ENCODE measurements at regions not wholly inside any gene's neighbourhood (a gene's known extent, or its start where the extent isn't known, plus 50 kb on each side); places are given as distances from the start of the nearest gene placed in this dataset.
"Not testable (repeated sequence)": the region's sequence is repeated elsewhere in the genome, so short reads cannot be mapped to it uniquely, and the experiment has no call there.

DNA sequence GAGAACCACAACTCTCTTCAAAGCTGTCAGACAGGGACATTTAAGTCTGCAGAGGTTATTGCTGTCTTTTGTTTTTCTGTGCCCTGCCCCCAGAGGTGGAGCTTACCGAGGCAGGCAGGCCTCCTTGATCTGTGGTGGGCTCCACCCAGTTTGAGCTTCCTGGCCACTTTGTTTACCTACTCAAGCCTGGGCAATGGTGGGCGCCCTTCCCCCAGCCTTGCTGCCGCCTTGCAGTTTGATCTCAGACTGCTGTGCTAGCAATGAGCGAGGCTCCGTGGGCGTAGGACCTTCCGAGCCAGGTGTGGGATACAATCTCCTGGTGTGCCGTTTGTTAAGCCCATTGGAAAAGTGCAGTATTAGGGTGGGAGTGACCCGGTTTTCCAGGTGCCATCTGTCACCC is 822.1 kb downstream of the KCNMA1 start:
- H3K36me3 ChIP-seq (ENCODE audit: insufficient read depth, low read length, poor library complexity, severe bottlenecking); POLR2A ChIA-PET (ENCODE audit: low non-redundant PET); BruUV-seq (replicated peaks); H3K4me1 ChIP-seq (ENCODE audit: insufficient read depth, low read length, poor library complexity, severe bottlenecking); CTCF ChIA-PET; DNase-seq (ENCODE audit: low spot score); H3K27me3 ChIP-seq (replicated peaks; ENCODE audit: insufficient read depth, low read depth, low read length, poor library complexity); H3K27ac ChIP-seq (ENCODE audit: low read depth, low read length, poor library complexity, severe bottlenecking); H3K4me3 ChIP-seq (ENCODE audit: low read depth, low read length, poor library complexity, severe bottlenecking); H3K9me3 ChIP-seq (ENCODE audit: low read depth, low read length, poor library complexity, severe bottlenecking); intact Hi-C loops (cut with micrococcal nuclease; ENCODE audit: unreplicated experiment): not testable (repeated sequence)

DNA sequence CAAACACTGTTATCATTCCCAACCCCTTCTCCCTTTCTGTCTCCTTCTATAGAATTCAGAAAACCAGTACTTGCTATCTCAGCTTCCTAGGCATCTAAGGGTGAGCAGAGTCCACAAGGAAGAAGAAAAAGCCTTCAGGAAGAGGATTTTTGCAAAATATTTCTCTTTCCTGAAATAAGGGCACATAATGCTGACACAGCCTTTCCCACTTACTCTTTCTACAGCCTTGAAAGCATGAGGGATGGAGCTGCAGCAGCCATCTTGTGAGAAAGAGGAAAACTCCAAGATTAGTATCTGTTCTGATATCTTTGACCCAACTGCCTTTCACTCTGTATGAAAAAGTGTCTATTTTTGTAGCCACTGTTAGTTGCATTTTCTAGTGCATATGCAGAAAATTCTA is 826.2 kb downstream of the KCNMA1 start:
- Histone ChIP-seq H3K9me3 (ENCODE audit: low read depth, low read length, poor library complexity, severe bottlenecking) (no peaks in the 10 kb centered on the region), H3K27ac (ENCODE audit: low read depth, low read length, poor library complexity, severe bottlenecking) (no peak overlapping the region), H3K4me1 (ENCODE audit: insufficient read depth, low read length, poor library complexity, severe bottlenecking) (no peaks in the 10 kb centered on the region), H3K27me3 (replicated peaks; ENCODE audit: insufficient read depth, low read depth, low read length, poor library complexity) (no peaks in the 10 kb centered on the region), H3K36me3 (ENCODE audit: insufficient read depth, low read length, poor library complexity, severe bottlenecking) (no peaks in the 10 kb centered on the region), H3K4me3 (ENCODE audit: low read depth, low read length, poor library complexity, severe bottlenecking) (no peak overlapping the region)
- no TSS peak for BruUV-seq (replicated peaks)
- POLR2A ChIA-PET (ENCODE audit: low non-redundant PET): no interaction called here
- DNase-seq (ENCODE audit: low spot score): no peak
- no peak for TF ChIP-seq EZH2 (IDR thresholded peaks at IDR 0.05; ENCODE audit: borderline replicate concordance, low read depth, low read length, poor library complexity, severe bottlenecking)
- TF ChIP-seq, protein P1, sequence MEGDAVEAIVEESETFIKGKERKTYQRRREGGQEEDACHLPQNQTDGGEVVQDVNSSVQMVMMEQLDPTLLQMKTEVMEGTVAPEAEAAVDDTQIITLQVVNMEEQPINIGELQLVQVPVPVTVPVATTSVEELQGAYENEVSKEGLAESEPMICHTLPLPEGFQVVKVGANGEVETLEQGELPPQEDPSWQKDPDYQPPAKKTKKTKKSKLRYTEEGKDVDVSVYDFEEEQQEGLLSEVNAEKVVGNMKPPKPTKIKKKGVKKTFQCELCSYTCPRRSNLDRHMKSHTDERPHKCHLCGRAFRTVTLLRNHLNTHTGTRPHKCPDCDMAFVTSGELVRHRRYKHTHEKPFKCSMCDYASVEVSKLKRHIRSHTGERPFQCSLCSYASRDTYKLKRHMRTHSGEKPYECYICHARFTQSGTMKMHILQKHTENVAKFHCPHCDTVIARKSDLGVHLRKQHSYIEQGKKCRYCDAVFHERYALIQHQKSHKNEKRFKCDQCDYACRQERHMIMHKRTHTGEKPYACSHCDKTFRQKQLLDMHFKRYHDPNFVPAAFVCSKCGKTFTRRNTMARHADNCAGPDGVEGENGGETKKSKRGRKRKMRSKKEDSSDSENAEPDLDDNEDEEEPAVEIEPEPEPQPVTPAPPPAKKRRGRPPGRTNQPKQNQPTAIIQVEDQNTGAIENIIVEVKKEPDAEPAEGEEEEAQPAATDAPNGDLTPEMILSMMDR (conservative IDR thresholded peaks at IDR 0.05; ENCODE audit: low read depth, low read length): no peak
- intact Hi-C loops (cut with micrococcal nuclease; ENCODE audit: unreplicated experiment): no loop called here
- CTCF ChIA-PET: no interaction called here

DNA sequence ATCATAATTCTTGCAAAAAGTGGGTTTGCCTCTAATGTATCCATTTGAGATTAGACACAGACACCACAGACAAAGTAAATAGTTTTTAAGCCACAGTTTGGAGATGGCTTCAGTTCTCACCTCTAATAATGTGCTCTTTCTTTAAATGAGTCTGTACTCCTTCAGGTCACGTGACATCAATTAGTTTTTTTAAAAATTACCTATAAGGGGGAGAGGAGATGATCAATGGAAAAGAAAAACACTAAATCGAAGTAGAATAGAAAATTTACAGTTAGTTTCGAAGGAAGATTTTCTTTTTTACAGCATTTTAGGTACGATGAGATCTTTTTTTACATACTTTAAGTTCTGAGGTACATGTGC is 849.2 kb downstream of the KCNMA1 start:
- DNase-seq (ENCODE audit: low spot score): no peak
- Histone ChIP-seq H3K27me3 (replicated peaks; ENCODE audit: insufficient read depth, low read depth, low read length, poor library complexity) (no peaks in the 10 kb centered on the region), H3K9me3 (ENCODE audit: low read depth, low read length, poor library complexity, severe bottlenecking) (no peaks in the 10 kb centered on the region), H3K4me3 (ENCODE audit: low read depth, low read length, poor library complexity, severe bottlenecking) (no peak overlapping the region), H3K36me3 (ENCODE audit: insufficient read depth, low read length, poor library complexity, severe bottlenecking) (no peaks in the 10 kb centered on the region), H3K4me1 (ENCODE audit: insufficient read depth, low read length, poor library complexity, severe bottlenecking) (no peaks in the 10 kb centered on the region), H3K27ac (ENCODE audit: low read depth, low read length, poor library complexity, severe bottlenecking) (no peak overlapping the region)
- intact Hi-C loops (cut with micrococcal nuclease; ENCODE audit: unreplicated experiment): no loop called here
- TF ChIP-seq, protein P1 (conservative IDR thresholded peaks at IDR 0.05; ENCODE audit: low read depth, low read length): no peak
- no peak for TF ChIP-seq EZH2 (IDR thresholded peaks at IDR 0.05; ENCODE audit: borderline replicate concordance, low read depth, low read length, poor library complexity, severe bottlenecking)
- BruUV-seq (replicated peaks): no TSS peak
- POLR2A ChIA-PET (ENCODE audit: low non-redundant PET): no interaction called here
- CTCF ChIA-PET: no interaction called here

DNA sequence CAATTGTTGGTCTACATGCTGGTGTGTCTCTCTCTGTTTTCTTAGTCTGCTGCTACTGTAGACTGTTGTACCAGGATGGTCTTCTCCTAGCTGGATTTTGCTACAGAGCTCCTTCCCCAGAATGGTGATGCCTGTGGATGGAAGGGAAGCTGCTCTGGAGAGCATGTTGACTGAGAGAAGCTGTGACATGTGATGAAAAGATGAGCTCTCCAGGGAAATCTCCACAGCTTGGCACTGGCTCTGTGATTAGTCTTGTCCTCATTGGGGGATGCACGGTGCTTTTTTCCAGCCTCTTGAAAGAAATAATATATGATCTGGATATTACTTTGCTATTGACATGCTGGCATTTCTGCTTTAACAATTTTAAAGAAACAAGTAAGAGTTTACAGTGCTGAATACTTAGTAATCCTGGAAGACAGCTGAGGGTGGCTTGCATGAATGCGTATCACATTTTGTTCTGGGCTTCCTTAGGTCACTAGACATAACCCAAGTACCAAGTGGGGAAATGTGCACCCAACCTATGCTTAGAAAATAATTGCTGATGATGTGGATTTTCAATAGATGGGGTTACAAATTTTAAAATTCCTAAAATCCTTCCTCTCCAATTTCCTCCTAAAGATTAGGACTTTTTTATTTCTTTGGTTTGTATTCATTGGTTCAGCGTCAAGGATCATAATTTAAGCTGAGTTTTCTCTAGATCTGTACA is 849.7 kb downstream of the KCNMA1 start:
- no peak for DNase-seq (ENCODE audit: low spot score)
- TF ChIP-seq, protein P1 (conservative IDR thresholded peaks at IDR 0.05; ENCODE audit: low read depth, low read length): no peak
- TF ChIP-seq EZH2 (IDR thresholded peaks at IDR 0.05; ENCODE audit: borderline replicate concordance, low read depth, low read length, poor library complexity, severe bottlenecking): no peak
- Histone ChIP-seq H3K36me3 (ENCODE audit: insufficient read depth, low read length, poor library complexity, severe bottlenecking) (no peaks in the 10 kb centered on the region), H3K4me1 (ENCODE audit: insufficient read depth, low read length, poor library complexity, severe bottlenecking) (no peaks in the 10 kb centered on the region), H3K27ac (ENCODE audit: low read depth, low read length, poor library complexity, severe bottlenecking) (no peak overlapping the region), H3K27me3 (replicated peaks; ENCODE audit: insufficient read depth, low read depth, low read length, poor library complexity) (no peaks in the 10 kb centered on the region), H3K4me3 (ENCODE audit: low read depth, low read length, poor library complexity, severe bottlenecking) (no peak overlapping the region), H3K9me3 (ENCODE audit: low read depth, low read length, poor library complexity, severe bottlenecking) (no peaks in the 10 kb centered on the region)
- BruUV-seq (replicated peaks): no TSS peak
- intact Hi-C loops (cut with micrococcal nuclease; ENCODE audit: unreplicated experiment): no loop called here
- ChIA-PET CTCF (no interaction called here), POLR2A (ENCODE audit: low non-redundant PET) (no interaction called here)

Data from A673 (cell line).